ENCODE measurements at regions not wholly inside any gene's neighbourhood (a gene's known extent, or its start where the extent isn't known, plus 50 kb on each side); places are given as distances from the start of the nearest gene placed in this dataset.

- H3K9me3 ChIP-seq (ENCODE audit: control insufficient read depth, insufficient read depth, low read length): no peaks in the 10 kb centered on the region
- H3K36me3 ChIP-seq (ENCODE audit: control insufficient read depth, insufficient read depth, low read length): no peaks in the 10 kb centered on the region
- no peaks in the 10 kb centered on the region for H3K4me1 ChIP-seq (ENCODE audit: control insufficient read depth, insufficient read depth, low read length)
- no peak overlapping the region for H3K9ac ChIP-seq (ENCODE audit: low read depth, low read length)
- no peaks in the 10 kb centered on the region for H3K27me3 ChIP-seq (ENCODE audit: control insufficient read depth, insufficient read depth, low read length)
- H3K27ac ChIP-seq (ENCODE audit: low read depth, low read length): no peak overlapping the region
- H3K4me3 ChIP-seq (ENCODE audit: low read depth, low read length): no peak overlapping the region
These were observed 699.1 kb downstream of the EPM2A start for GRCh38 chr6:145036236-145036635.

- no peaks in the 10 kb centered on the region for H3K27me3 ChIP-seq (ENCODE audit: control insufficient read depth, insufficient read depth, low read length)
- no peak overlapping the region for H3K27ac ChIP-seq (ENCODE audit: low read depth, low read length)
- no peak overlapping the region for H3K4me3 ChIP-seq (ENCODE audit: low read depth, low read length)
- H3K9ac ChIP-seq (ENCODE audit: low read depth, low read length): no peak overlapping the region
- no peaks in the 10 kb centered on the region for H3K4me1 ChIP-seq (ENCODE audit: control insufficient read depth, insufficient read depth, low read length)
- no peaks in the 10 kb centered on the region for H3K9me3 ChIP-seq (ENCODE audit: control insufficient read depth, insufficient read depth, low read length)
- no peaks in the 10 kb centered on the region for H3K36me3 ChIP-seq (ENCODE audit: control insufficient read depth, insufficient read depth, low read length)
These were observed 698.3 kb downstream of the EPM2A start for GRCh38 chr6:145036848-145037567.

GRCh38 chr6:145042559-145042958, 692.8 kb downstream of the EPM2A start:
- no peaks in the 10 kb centered on the region for H3K27me3 ChIP-seq (ENCODE audit: control insufficient read depth, insufficient read depth, low read length)
- peaks cover 14% of the 10 kb centered on the region; the same call in 1 of the 2 replicates for H3K4me1 ChIP-seq (ENCODE audit: control insufficient read depth, insufficient read depth, low read length)
- H3K9ac ChIP-seq (ENCODE audit: low read depth, low read length): no peak overlapping the region
- no peaks in the 10 kb centered on the region for H3K9me3 ChIP-seq (ENCODE audit: control insufficient read depth, insufficient read depth, low read length)
- no peak overlapping the region for H3K27ac ChIP-seq (ENCODE audit: low read depth, low read length)
- no peak overlapping the region for H3K4me3 ChIP-seq (ENCODE audit: low read depth, low read length)
- no peaks in the 10 kb centered on the region for H3K36me3 ChIP-seq (ENCODE audit: control insufficient read depth, insufficient read depth, low read length)

- Histone ChIP-seq H3K4me3 (ENCODE audit: low read depth, low read length) (no peak overlapping the region), H3K9me3 (ENCODE audit: control insufficient read depth, insufficient read depth, low read length) (no peaks in the 10 kb centered on the region), H3K9ac (ENCODE audit: low read depth, low read length) (no peak overlapping the region), H3K27me3 (ENCODE audit: control insufficient read depth, insufficient read depth, low read length) (no peaks in the 10 kb centered on the region), H3K4me1 (ENCODE audit: control insufficient read depth, insufficient read depth, low read length) (peaks cover 14% of the 10 kb centered on the region; the same call in 1 of the 2 replicates), H3K27ac (ENCODE audit: low read depth, low read length) (no peak overlapping the region), H3K36me3 (ENCODE audit: control insufficient read depth, insufficient read depth, low read length) (no peaks in the 10 kb centered on the region)
These were observed 691.3 kb downstream of the EPM2A start for GRCh38 chr6:145043926-145044500.

GRCh38 chr6:145044641-145045246, 690.6 kb downstream of the EPM2A start:
- no peak overlapping the region for H3K9ac ChIP-seq (ENCODE audit: low read depth, low read length)
- H3K36me3 ChIP-seq (ENCODE audit: control insufficient read depth, insufficient read depth, low read length): no peaks in the 10 kb centered on the region
- H3K27me3 ChIP-seq (ENCODE audit: control insufficient read depth, insufficient read depth, low read length): no peaks in the 10 kb centered on the region
- no peaks in the 10 kb centered on the region for H3K9me3 ChIP-seq (ENCODE audit: control insufficient read depth, insufficient read depth, low read length)
- H3K4me3 ChIP-seq (ENCODE audit: low read depth, low read length): no peak overlapping the region
- H3K4me1 ChIP-seq (ENCODE audit: control insufficient read depth, insufficient read depth, low read length): peaks cover 14% of the 10 kb centered on the region; the same call in 1 of the 2 replicates
- H3K27ac ChIP-seq (ENCODE audit: low read depth, low read length): no peak overlapping the region

- Histone ChIP-seq H3K27me3 (ENCODE audit: control insufficient read depth, insufficient read depth, low read length) (no peaks in the 10 kb centered on the region), H3K27ac (ENCODE audit: low read depth, low read length) (no peak overlapping the region), H3K4me3 (ENCODE audit: low read depth, low read length) (no peak overlapping the region), H3K9ac (ENCODE audit: low read depth, low read length) (no peak overlapping the region), H3K36me3 (ENCODE audit: control insufficient read depth, insufficient read depth, low read length) (no peaks in the 10 kb centered on the region), H3K4me1 (ENCODE audit: control insufficient read depth, insufficient read depth, low read length) (peaks cover 14% of the 10 kb centered on the region; the same call in 1 of the 2 replicates), H3K9me3 (ENCODE audit: control insufficient read depth, insufficient read depth, low read length) (no peaks in the 10 kb centered on the region)
These were observed 689.7 kb downstream of the EPM2A start for GRCh38 chr6:145045582-145045981.

GRCh38 chr6:145047891-145048290, 687.4 kb downstream of the EPM2A start:
- H3K4me3 ChIP-seq (ENCODE audit: low read depth, low read length): no peak overlapping the region
- peaks cover 14% of the 10 kb centered on the region; the same call in 1 of the 2 replicates for H3K4me1 ChIP-seq (ENCODE audit: control insufficient read depth, insufficient read depth, low read length)
- no peaks in the 10 kb centered on the region for H3K9me3 ChIP-seq (ENCODE audit: control insufficient read depth, insufficient read depth, low read length)
- no peak overlapping the region for H3K27ac ChIP-seq (ENCODE audit: low read depth, low read length)
- no peaks in the 10 kb centered on the region for H3K27me3 ChIP-seq (ENCODE audit: control insufficient read depth, insufficient read depth, low read length)
- no peak overlapping the region for H3K9ac ChIP-seq (ENCODE audit: low read depth, low read length)
- H3K36me3 ChIP-seq (ENCODE audit: control insufficient read depth, insufficient read depth, low read length): no peaks in the 10 kb centered on the region

GRCh38 chr6:145051661-145052060, 683.7 kb downstream of the EPM2A start:
- H3K9ac ChIP-seq (ENCODE audit: low read depth, low read length): no peak overlapping the region
- H3K27me3 ChIP-seq (ENCODE audit: control insufficient read depth, insufficient read depth, low read length): no peaks in the 10 kb centered on the region
- no peak overlapping the region for H3K4me3 ChIP-seq (ENCODE audit: low read depth, low read length)
- H3K27ac ChIP-seq (ENCODE audit: low read depth, low read length): no peak overlapping the region
- no peaks in the 10 kb centered on the region for H3K36me3 ChIP-seq (ENCODE audit: control insufficient read depth, insufficient read depth, low read length)
- H3K9me3 ChIP-seq (ENCODE audit: control insufficient read depth, insufficient read depth, low read length): no peaks in the 10 kb centered on the region
- no peaks in the 10 kb centered on the region for H3K4me1 ChIP-seq (ENCODE audit: control insufficient read depth, insufficient read depth, low read length)

- H3K4me3 ChIP-seq (ENCODE audit: low read depth, low read length): no peak overlapping the region
- H3K36me3 ChIP-seq (ENCODE audit: control insufficient read depth, insufficient read depth, low read length): no peaks in the 10 kb centered on the region
- no peaks in the 10 kb centered on the region for H3K27me3 ChIP-seq (ENCODE audit: control insufficient read depth, insufficient read depth, low read length)
- H3K4me1 ChIP-seq (ENCODE audit: control insufficient read depth, insufficient read depth, low read length): no peaks in the 10 kb centered on the region
- H3K27ac ChIP-seq (ENCODE audit: low read depth, low read length): no peak overlapping the region
- no peak overlapping the region for H3K9ac ChIP-seq (ENCODE audit: low read depth, low read length)
- no peaks in the 10 kb centered on the region for H3K9me3 ChIP-seq (ENCODE audit: control insufficient read depth, insufficient read depth, low read length)
These were observed 679.8 kb downstream of the EPM2A start for GRCh38 chr6:145055567-145055966.

GRCh38 chr6:145060714-145061113, 674.6 kb downstream of the EPM2A start:
- H3K4me1 ChIP-seq (ENCODE audit: control insufficient read depth, insufficient read depth, low read length): no peaks in the 10 kb centered on the region
- no peak overlapping the region for H3K9ac ChIP-seq (ENCODE audit: low read depth, low read length)
- H3K4me3 ChIP-seq (ENCODE audit: low read depth, low read length): no peak overlapping the region
- no peaks in the 10 kb centered on the region for H3K27me3 ChIP-seq (ENCODE audit: control insufficient read depth, insufficient read depth, low read length)
- no peak overlapping the region for H3K27ac ChIP-seq (ENCODE audit: low read depth, low read length)
- H3K36me3 ChIP-seq (ENCODE audit: control insufficient read depth, insufficient read depth, low read length): no peaks in the 10 kb centered on the region
- H3K9me3 ChIP-seq (ENCODE audit: control insufficient read depth, insufficient read depth, low read length): no peaks in the 10 kb centered on the region

GRCh38 chr6:145063091-145063490, 672.2 kb downstream of the EPM2A start:
- H3K36me3 ChIP-seq (ENCODE audit: control insufficient read depth, insufficient read depth, low read length): no peaks in the 10 kb centered on the region
- H3K4me3 ChIP-seq (ENCODE audit: low read depth, low read length): no peak overlapping the region
- H3K9ac ChIP-seq (ENCODE audit: low read depth, low read length): no peak overlapping the region
- no peak overlapping the region for H3K27ac ChIP-seq (ENCODE audit: low read depth, low read length)
- no peaks in the 10 kb centered on the region for H3K4me1 ChIP-seq (ENCODE audit: control insufficient read depth, insufficient read depth, low read length)
- no peaks in the 10 kb centered on the region for H3K27me3 ChIP-seq (ENCODE audit: control insufficient read depth, insufficient read depth, low read length)
- H3K9me3 ChIP-seq (ENCODE audit: control insufficient read depth, insufficient read depth, low read length): no peaks in the 10 kb centered on the region

All from HUES48 (cell line).